Left ventricle myocardium inferior (tissue), 1 donor: ENCODE measurements at regions not wholly inside any gene's neighbourhood (a gene's known extent, or its start where the extent isn't known, plus 50 kb on each side); places are given as distances from the start of the nearest gene placed in this dataset.

Source experiments
- DNase-seq: peaks from one replicate; pipeline ENCODE4 v3.0.0-alpha.2; 2020
- H3K27ac ChIP-seq: fragments of 200-600 bp; replicated peaks from 2 replicates; pipeline ENCODE4 v1.8.0; 2021
- H3K27me3 ChIP-seq: fragments of 200-600 bp; 2 replicates; pipeline ENCODE4 v1.8.0; 2021; ENCODE audit warnings: low read depth
- H3K36me3 ChIP-seq: fragments of 200-600 bp; 2 replicates; pipeline ENCODE4 v1.8.0; 2021
- H3K4me1 ChIP-seq: fragments of 200-600 bp; 2 replicates; pipeline ENCODE4 v1.8.0; 2021
- H3K4me3 ChIP-seq: fragments of 200-600 bp; 2 replicates; pipeline ENCODE4 v1.8.0; 2021; ENCODE audit warnings: mild to moderate bottlenecking, moderate library complexity
- H3K9me3 ChIP-seq: fragments of 200-600 bp; replicated peaks from 2 replicates; pipeline ENCODE4 v1.8.0; 2021
- intact Hi-C: fragments of 100-400 bp; cut with micrococcal nuclease; formaldehyde crosslinking; loops from one replicate; pipeline ENCODE4 v1.11.0; 2022
- TF ChIP-seq, protein P1 (sequence below): fragments of 200-600 bp; IDR thresholded peaks from 2 replicates; pipeline ENCODE4 v1.8.0; 2021; ENCODE audit warnings: antibody characterized with exemption, mild to moderate bottlenecking, borderline replicate concordance
- donor health status: DM: no; HTN: yes; CAD: no; lungs with severe emphysema.

GRCh38 chr5:159525117-159525516 is 194.8 kb upstream of the IL12B start:
- Histone ChIP-seq H3K36me3 (no peaks in the 10 kb centered on the region), H3K4me1 (peaks cover 7% of the 10 kb centered on the region), H3K27me3 (no peaks in the 10 kb centered on the region), H3K9me3 (peaks cover 14% of the 10 kb centered on the region), H3K4me3 (no peak overlapping the region), H3K27ac (no peak overlapping the region)
- intact Hi-C loops: no loop called here
- TF ChIP-seq, protein P1, sequence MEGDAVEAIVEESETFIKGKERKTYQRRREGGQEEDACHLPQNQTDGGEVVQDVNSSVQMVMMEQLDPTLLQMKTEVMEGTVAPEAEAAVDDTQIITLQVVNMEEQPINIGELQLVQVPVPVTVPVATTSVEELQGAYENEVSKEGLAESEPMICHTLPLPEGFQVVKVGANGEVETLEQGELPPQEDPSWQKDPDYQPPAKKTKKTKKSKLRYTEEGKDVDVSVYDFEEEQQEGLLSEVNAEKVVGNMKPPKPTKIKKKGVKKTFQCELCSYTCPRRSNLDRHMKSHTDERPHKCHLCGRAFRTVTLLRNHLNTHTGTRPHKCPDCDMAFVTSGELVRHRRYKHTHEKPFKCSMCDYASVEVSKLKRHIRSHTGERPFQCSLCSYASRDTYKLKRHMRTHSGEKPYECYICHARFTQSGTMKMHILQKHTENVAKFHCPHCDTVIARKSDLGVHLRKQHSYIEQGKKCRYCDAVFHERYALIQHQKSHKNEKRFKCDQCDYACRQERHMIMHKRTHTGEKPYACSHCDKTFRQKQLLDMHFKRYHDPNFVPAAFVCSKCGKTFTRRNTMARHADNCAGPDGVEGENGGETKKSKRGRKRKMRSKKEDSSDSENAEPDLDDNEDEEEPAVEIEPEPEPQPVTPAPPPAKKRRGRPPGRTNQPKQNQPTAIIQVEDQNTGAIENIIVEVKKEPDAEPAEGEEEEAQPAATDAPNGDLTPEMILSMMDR: no peak
- no peak for DNase-seq

- Histone ChIP-seq H3K36me3 (no peaks in the 10 kb centered on the region), H3K9me3 (peaks cover 14% of the 10 kb centered on the region), H3K27me3 (no peaks in the 10 kb centered on the region), H3K4me1 (peaks cover 7% of the 10 kb centered on the region), H3K4me3 (no peak overlapping the region), H3K27ac (no peak overlapping the region)
- TF ChIP-seq, protein P1: no peak
- no peak for DNase-seq
- intact Hi-C loops: no loop called here
Measured at GRCh38 chr5:159527546-159528254, 197.4 kb upstream of the IL12B start.

DNA sequence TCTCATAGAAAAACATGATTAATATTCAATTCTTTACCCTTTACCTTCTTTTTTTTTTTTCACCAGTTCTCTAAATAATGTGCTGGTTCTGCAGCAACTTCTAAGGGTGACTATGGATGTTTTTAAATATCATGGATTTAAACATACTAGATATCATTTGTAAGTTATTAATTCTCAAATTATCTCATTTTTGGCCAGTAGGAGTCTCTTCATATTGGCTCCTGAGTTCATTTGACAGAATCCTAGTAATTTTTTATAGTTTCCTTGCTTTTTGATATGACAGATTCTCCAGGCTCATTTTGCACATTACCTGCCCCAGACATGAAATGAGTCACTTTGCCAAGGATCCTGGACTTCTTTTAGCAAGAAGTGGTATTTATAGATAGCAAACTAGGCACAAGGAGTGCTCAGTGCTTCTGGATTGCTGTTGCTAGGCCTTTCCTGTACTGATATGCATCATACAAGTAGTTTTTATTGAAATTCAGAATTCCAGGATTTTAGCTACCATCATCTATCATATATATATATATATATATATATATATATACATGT is 201.3 kb upstream of the IL12B start:
- H3K4me1 ChIP-seq: no peaks in the 10 kb centered on the region
- no peak overlapping the region for H3K27ac ChIP-seq
- intact Hi-C loops: no loop called here
- peaks cover 14% of the 10 kb centered on the region for H3K9me3 ChIP-seq
- no peak overlapping the region for H3K4me3 ChIP-seq
- TF ChIP-seq, protein P1: peak; percentile 31
- no peak for DNase-seq
- no peaks in the 10 kb centered on the region for H3K27me3 ChIP-seq
- H3K36me3 ChIP-seq: no peaks in the 10 kb centered on the region

GRCh38 chr5:159533197-159533596 is 202.9 kb upstream of the IL12B start:
- Histone ChIP-seq H3K27ac (no peak overlapping the region), H3K9me3 (peaks cover 13% of the 10 kb centered on the region), H3K36me3 (no peaks in the 10 kb centered on the region), H3K4me1 (no peaks in the 10 kb centered on the region), H3K4me3 (no peak overlapping the region), H3K27me3 (no peaks in the 10 kb centered on the region)
- intact Hi-C loops: no loop called here
- TF ChIP-seq, protein P1: no peak
- no peak for DNase-seq

DNA sequence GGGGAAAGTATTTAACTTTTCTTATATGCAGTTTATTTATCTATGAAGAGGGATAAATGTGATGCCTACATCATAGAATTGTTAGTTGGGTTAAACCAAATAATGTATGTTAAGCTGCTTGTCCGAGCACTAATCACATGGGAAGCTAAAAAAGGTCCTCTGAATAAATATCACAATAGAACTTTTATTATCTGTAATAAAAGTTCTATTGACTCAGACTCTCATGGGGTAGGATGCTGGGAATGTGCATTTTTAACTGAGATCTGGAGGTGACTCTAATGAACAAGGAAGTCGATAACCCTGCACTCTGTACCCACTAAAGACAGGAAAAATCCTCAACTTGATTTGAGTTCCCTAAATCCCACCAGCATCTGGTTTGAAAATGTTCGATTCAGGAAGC is 205.9 kb upstream of the IL12B start:
- TF ChIP-seq, protein P1: no peak
- Histone ChIP-seq H3K9me3 (no peaks in the 10 kb centered on the region), H3K27me3 (no peaks in the 10 kb centered on the region), H3K36me3 (no peaks in the 10 kb centered on the region), H3K27ac (no peak overlapping the region), H3K4me1 (no peaks in the 10 kb centered on the region), H3K4me3 (no peak overlapping the region)
- intact Hi-C loops: no loop called here
- no peak for DNase-seq
